ENCODE measurements at regions not wholly inside any gene's neighbourhood (a gene's known extent, or its start where the extent isn't known, plus 50 kb on each side); places are given as distances from the start of the nearest gene placed in this dataset.
"Not testable (repeated sequence)": the region's sequence is repeated elsewhere in the genome, so short reads cannot be mapped to it uniquely, and the experiment has no call there.

DNA sequence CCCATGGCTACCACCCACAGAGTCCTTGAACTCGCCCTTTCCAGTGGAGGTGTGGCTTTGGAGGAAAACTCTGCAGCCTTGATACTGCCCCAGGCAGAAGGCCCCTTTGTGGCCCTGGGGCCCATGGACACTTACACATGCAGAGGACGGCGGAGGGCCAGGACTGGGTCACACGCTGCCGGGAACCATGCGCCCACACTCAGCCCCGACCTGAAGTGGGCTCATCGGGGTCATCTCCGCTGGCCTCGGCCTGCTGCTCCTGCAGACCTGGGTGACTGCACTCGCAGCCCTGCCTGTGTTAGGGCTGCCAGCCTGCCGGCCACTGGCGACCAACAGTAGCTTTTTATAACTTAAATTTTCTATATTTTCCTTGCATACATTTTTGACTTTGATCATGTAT lies 286.2 kb downstream of the TUBA3C start:
- TF ChIP-seq ZNF529 (tag by site-specific recombination; IDR thresholded peaks at IDR 0.05; ENCODE audit: insufficient replicate concordance); ZBTB17 (tag by site-specific recombination; IDR thresholded peaks at IDR 0.05); ZNF473 (tag by site-specific recombination; IDR thresholded peaks at IDR 0.05); YY1 (tag by site-specific recombination; IDR thresholded peaks at IDR 0.05); ZNF621 (tag by site-specific recombination; IDR thresholded peaks at IDR 0.05); ZNF335 (tag by site-specific recombination; conservative IDR thresholded peaks at IDR 0.05); ZEB2 (tag by site-specific recombination; IDR thresholded peaks at IDR 0.05); ZNF548 (tag by site-specific recombination; IDR thresholded peaks at IDR 0.05); KLF16 (tag by site-specific recombination; IDR thresholded peaks at IDR 0.05): not testable (repeated sequence)
- TF ChIP-seq, protein P1, sequence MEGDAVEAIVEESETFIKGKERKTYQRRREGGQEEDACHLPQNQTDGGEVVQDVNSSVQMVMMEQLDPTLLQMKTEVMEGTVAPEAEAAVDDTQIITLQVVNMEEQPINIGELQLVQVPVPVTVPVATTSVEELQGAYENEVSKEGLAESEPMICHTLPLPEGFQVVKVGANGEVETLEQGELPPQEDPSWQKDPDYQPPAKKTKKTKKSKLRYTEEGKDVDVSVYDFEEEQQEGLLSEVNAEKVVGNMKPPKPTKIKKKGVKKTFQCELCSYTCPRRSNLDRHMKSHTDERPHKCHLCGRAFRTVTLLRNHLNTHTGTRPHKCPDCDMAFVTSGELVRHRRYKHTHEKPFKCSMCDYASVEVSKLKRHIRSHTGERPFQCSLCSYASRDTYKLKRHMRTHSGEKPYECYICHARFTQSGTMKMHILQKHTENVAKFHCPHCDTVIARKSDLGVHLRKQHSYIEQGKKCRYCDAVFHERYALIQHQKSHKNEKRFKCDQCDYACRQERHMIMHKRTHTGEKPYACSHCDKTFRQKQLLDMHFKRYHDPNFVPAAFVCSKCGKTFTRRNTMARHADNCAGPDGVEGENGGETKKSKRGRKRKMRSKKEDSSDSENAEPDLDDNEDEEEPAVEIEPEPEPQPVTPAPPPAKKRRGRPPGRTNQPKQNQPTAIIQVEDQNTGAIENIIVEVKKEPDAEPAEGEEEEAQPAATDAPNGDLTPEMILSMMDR (tag by site-specific recombination; IDR thresholded peaks at IDR 0.05): not testable (repeated sequence)
- TF ChIP-seq, protein P2, sequence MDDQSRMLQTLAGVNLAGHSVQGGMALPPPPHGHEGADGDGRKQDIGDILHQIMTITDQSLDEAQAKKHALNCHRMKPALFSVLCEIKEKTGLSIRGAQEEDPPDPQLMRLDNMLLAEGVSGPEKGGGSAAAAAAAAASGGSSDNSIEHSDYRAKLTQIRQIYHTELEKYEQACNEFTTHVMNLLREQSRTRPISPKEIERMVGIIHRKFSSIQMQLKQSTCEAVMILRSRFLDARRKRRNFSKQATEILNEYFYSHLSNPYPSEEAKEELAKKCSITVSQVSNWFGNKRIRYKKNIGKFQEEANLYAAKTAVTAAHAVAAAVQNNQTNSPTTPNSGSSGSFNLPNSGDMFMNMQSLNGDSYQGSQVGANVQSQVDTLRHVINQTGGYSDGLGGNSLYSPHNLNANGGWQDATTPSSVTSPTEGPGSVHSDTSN (CRISPR knock-in tag; IDR thresholded peaks at IDR 0.05): not testable (repeated sequence)
- TF ChIP-seq, protein P3, sequence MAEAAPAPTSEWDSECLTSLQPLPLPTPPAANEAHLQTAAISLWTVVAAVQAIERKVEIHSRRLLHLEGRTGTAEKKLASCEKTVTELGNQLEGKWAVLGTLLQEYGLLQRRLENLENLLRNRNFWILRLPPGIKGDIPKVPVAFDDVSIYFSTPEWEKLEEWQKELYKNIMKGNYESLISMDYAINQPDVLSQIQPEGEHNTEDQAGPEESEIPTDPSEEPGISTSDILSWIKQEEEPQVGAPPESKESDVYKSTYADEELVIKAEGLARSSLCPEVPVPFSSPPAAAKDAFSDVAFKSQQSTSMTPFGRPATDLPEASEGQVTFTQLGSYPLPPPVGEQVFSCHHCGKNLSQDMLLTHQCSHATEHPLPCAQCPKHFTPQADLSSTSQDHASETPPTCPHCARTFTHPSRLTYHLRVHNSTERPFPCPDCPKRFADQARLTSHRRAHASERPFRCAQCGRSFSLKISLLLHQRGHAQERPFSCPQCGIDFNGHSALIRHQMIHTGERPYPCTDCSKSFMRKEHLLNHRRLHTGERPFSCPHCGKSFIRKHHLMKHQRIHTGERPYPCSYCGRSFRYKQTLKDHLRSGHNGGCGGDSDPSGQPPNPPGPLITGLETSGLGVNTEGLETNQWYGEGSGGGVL (tag by site-specific recombination; IDR thresholded peaks at IDR 0.05): not testable (repeated sequence)
- TF ChIP-seq, protein P4, sequence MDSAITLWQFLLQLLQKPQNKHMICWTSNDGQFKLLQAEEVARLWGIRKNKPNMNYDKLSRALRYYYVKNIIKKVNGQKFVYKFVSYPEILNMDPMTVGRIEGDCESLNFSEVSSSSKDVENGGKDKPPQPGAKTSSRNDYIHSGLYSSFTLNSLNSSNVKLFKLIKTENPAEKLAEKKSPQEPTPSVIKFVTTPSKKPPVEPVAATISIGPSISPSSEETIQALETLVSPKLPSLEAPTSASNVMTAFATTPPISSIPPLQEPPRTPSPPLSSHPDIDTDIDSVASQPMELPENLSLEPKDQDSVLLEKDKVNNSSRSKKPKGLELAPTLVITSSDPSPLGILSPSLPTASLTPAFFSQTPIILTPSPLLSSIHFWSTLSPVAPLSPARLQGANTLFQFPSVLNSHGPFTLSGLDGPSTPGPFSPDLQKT (IDR thresholded peaks at IDR 0.05; ENCODE audit: borderline replicate concordance, low read depth, low read length): not testable (repeated sequence)
- TF ChIP-seq, protein P5, sequence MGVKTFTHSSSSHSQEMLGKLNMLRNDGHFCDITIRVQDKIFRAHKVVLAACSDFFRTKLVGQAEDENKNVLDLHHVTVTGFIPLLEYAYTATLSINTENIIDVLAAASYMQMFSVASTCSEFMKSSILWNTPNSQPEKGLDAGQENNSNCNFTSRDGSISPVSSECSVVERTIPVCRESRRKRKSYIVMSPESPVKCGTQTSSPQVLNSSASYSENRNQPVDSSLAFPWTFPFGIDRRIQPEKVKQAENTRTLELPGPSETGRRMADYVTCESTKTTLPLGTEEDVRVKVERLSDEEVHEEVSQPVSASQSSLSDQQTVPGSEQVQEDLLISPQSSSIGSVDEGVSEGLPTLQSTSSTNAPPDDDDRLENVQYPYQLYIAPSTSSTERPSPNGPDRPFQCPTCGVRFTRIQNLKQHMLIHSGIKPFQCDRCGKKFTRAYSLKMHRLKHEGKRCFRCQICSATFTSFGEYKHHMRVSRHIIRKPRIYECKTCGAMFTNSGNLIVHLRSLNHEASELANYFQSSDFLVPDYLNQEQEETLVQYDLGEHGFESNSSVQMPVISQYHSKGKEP (tag by site-specific recombination; IDR thresholded peaks at IDR 0.05): not testable (repeated sequence)

All from HEK293 (cell line).